ENCODE measurements at regions not wholly inside any gene's neighbourhood (a gene's known extent, or its start where the extent isn't known, plus 50 kb on each side); places are given as distances from the start of the nearest gene placed in this dataset.
A peak's percentile ranks its signal among the peaks of the same experiment; 100 is the strongest.

GRCh38 chr9:78927099-78927940 is 630.4 kb downstream of the PSAT1 start:
- DNase-seq: no peak

GRCh38 chr9:78928625-78929405 is 631.9 kb downstream of the PSAT1 start:
- no peak for DNase-seq

DNA sequence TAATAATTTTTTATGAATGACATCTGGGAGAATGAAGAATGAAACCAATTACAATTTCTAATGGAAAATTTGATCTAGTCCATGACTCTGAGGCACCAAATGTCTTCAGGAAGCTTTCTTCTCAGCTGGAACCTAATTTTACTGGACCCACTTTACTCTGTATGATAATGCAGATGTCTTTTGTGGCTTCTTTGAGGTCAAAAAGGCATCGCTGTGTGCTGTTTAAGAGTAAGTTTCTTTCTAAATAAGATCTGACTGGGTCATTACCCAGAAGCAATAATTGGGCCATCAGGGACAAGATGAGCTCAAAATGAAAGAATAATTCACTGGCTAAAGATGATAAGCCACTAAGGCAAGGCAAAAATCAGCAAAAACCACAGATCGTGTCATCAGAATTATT is 633.4 kb downstream of the PSAT1 start:
- no peak for DNase-seq

DNA sequence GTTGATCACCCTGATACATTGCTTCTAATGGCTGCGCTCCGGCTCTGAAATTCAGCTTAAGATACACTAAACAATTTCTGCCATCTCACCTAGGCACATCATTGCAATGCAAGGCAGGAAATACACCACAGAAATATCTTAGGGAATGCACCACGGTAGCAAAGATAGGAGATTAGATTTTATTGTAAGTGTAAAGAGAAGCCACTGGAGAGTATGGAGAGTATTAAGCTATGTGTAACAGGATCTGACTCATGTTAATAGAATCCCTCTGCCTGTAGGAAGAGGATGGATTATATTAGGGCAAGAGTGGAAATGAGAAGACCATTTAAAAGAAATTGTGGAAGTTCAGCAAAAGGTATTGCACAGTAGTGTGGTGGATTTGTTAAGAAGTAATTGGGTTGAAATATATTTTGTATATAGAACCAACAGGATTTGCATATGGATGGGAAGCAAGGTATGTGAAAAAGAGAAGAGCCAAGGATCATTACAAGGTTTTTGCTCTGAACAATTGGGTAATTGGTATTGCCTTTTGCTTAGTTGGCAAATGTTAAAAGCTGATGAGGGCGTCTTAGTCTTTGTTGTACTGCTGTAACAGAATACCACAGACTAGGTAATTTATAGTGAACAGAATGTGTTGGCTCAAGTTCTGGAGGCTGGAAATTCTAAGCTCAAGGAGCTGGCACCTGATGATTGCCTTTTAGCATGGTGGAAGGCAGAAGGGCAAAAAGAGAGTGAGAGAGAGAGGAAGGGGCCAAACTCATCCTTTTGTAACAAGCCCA is 636.1 kb downstream of the PSAT1 start:
- DNase-seq: no peak

- no peak for DNase-seq
Observed at GRCh38 chr9:78934880-78935279, 636.9 kb upstream of the TLE4 start.

- DNase-seq: no peak
Observed at GRCh38 chr9:78938821-78939220, 632.9 kb upstream of the TLE4 start.

- no peak for DNase-seq
Observed at GRCh38 chr9:78939311-78940065, 632.3 kb upstream of the TLE4 start.

GRCh38 chr9:78940121-78940855 is 631.5 kb upstream of the TLE4 start:
- no peak for DNase-seq

DNA sequence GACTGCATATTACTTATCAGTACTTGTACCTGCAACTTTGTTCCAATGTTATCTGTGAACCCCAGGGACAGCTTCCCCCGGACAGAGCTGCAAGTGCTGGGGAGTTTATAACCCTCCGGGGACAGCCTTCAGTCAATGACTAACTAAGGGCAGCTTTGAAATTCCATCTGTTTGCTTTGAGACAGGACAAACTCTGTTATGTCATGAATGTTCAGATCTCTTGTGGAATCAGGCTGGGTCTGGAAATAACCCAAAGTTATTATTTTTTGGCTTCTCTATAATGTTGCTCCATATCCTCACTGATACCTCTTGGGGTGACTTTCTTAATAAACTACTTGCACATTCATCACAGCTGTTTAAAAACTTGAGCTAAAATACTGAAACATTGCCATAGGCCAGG is 617.5 kb upstream of the TLE4 start:
- DNase-seq: no peak

- no peak for DNase-seq
Observed at GRCh38 chr9:78958892-78959291, 612.9 kb upstream of the TLE4 start.

- DNase-seq: no peak
Observed at GRCh38 chr9:78962156-78962555, 609.6 kb upstream of the TLE4 start.

- no peak for DNase-seq
Observed at GRCh38 chr9:78963911-78964310, 607.9 kb upstream of the TLE4 start.

DNA sequence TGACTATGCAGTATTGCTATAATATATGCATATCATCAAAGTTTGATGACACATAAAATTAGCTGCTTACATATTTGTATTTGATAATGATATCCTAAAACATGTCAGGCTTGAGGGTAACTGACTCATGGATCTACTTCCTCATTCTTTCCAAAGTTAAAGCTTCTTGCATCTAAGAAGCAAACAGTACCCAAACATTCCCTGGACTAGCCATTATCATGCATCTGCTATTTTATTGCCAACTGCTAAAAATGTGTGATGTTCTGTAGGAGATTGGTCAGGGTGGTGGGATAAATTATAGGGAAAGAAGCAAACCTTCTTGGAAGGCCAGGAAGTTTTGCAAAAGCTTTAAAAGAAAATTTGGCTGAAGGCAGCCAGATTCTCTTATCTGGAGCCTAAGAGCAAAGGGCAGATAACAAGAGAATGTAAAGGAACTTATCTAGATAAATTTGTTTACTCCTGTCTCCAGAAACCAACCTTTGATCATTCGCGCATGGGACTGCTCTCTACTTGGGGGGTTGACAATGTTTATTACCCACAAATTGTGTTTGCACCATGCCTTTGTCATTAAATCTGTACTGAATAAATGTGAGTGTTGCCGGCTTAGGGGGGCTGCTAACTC is 604.1 kb upstream of the TLE4 start:
- DNase-seq: no peak

DNA sequence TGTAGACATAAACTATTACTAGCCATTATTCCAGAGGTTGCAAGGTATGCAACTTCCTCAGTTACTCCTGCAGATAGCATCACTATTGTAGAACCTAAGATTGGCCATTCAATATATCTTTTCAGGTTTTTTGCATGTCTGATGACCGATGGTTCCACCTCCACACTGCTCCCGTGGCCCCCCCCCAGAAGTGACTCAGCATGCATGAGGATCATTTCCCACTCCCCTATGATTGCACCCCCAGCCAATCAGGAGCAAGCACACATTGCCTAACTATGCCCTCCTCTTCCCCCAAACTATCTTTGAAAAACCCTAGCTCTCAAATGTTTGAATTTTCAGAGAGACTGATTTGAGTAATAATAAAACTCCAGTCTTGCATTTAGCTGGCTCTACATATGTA is 601.4 kb upstream of the TLE4 start:
- DNase-seq: no peak

- no peak for DNase-seq
Observed at GRCh38 chr9:78971540-78971939, 600.2 kb upstream of the TLE4 start.

GRCh38 chr9:78972303-78972999 is 599.3 kb upstream of the TLE4 start:
- DNase-seq: peak; percentile 30

- no peak for DNase-seq
Observed at GRCh38 chr9:78973907-78974306, 597.9 kb upstream of the TLE4 start.

DNA sequence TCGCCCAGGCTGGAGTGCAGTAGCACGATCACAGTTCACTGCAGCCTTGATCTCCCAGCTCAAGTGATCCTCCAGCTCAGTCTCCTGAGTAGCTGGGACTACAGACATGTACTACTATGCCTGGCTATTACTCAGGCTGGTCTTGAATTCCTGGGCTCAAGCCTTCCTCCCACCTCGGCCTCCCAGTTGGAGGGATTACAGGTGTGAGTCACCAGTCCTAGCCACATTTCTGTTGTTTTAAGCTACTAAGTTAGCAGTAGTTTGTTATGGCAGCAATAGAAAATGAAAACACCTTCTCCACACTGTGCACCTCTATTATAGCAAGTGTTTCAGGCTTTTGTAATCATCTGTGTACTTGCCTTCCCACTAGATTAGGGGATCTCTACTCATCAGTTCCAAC is 588.9 kb upstream of the TLE4 start:
- no peak for DNase-seq

GRCh38 chr9:78985084-78985738 is 586.6 kb upstream of the TLE4 start:
- DNase-seq: no peak

DNA sequence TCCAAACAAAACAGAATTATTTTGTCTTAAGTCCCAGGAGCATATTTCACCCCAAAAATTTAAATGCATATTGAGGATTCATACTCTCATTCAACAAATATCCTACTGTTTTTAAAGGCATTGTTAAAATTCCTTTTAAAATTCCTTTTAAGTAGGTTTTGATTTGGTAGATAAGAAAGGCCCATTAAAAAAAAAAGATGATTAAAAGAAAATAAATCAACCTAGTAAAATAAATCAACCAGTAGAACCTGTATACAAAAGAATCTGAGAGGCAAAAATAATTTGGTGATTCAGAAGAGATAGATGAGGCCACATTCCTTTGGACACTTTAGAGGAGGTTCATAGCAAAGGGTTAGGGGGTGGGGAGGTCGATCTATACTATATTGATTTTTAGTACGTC is 585.3 kb upstream of the TLE4 start:
- no peak for DNase-seq
